Activated naive CD4-positive, alpha-beta T cell treated with Interleukin-2 at 50 U/mL for 16 hours (primary cell): ENCODE measurements at regions not wholly inside any gene's neighbourhood (a gene's known extent, or its start where the extent isn't known, plus 50 kb on each side); places are given as distances from the start of the nearest gene placed in this dataset.

Experiments used
- DNase-seq: peaks from one replicate; pipeline ENCODE4 v3.0.0-alpha.2; 2020

DNA sequence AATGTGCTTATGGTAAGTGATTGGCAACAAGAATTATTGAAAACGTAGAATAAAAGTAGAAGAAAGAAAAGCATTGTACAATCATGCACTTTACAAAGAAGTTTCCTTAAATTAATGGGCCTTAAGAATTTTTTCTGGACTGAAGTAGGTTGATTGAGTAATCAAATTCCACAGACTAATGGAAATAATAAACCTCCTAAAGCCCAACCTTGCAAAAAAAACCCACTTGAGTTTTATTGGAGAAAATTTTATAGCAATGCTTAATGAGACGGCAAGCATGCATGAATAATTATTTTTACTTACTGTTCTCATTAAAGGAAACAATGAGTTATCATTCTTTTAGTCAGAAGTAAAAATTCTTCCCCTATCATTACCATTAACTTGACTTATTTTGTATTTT, 676.1 kb upstream of the C9orf72 start:
- no peak for DNase-seq

DNA sequence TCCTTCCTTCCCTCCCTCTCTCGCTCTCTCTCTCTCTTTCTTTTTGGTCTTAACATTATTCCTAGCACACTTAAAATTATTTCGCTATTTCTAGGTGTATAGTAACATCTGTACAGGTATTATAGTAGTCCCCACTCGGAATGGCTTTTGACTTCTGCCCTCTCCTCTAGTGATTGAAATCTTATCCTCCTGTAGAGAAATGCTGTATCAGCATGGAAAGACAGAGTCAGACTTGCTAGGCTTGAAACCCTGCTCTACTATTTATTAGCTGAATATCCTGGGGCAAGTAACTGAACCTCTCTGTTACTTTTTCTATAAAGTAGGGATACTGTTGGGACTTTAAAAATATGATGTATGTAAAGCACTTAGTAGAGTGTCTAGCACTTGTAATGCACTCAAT, 681.9 kb upstream of the C9orf72 start:
- DNase-seq, result no peak

DNA sequence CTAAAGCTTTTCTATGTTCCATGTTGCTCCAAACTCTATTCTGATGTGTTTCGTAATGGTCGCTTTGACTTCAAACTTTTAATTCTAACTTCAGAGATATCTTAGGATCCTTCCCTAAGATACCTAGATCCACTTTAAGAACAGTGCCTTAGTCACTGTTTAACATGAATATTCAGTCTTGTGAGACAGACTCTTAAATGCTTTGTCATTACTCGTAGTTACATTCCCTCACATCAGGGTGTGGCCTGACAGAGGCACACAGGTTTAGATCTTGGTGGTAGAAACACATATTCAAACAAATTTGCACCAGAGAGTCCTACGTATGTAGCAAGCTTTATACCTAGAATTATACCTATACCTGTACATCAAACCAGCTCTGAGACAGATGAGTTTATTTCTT, 687.0 kb upstream of the C9orf72 start:
- no peak for DNase-seq

DNA sequence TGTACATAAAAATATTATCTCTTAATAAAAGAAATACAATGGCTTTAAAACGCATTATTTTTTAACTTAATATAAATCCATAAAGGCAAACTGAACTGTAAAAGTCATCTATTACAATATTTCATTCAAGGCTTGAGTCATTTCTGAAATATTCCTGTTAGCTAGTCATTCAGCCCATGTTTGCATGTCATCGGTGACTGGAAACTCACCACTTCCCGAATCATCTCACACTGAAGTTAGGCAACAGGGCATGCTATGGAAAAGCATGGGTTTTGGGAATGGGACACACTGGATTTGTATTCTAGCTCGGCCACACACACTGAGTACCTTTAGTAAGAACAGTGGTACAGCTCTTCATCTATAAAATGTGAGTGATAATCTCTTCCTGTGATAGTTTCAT, 691.1 kb upstream of the C9orf72 start:
- no peak for DNase-seq

DNA sequence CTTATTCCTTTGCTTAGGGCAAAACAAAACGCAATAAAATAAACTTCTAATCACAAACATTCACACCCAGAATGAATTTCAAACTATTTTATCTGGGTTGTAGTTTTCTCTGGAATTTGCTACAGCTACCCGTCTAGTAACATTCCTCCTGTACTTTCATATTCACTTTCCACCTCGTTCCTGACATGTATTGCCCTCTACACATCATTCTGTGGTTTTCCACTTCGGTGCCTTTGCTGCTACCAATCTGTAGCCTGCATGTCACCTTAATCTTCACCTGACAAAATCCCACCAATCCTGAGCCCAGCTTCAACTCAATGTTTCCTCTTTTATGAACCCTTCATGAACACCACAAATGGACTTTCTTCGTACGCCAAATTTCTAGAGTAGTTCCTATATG, 694.1 kb upstream of the C9orf72 start:
- DNase-seq, result no peak

DNA sequence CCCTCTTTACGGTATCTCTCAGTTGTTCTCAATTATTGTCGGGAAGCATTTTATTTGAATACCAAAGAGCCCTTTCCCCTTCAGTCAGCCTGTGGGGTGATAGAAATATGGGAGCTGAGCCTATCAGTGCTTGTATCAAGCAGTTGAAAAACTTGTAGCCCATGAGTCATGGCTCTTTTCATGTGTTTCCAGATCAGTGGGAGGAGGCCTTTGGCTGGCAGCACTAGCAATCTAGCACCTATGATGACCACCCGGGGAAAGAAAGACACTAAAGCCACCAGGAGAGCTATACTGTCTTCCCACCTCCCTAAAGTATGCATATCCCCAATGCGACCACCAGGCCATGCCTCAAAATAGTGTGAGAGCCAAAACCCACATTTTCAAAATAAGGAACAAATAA, 696.9 kb upstream of the C9orf72 start:
- no peak for DNase-seq

DNA sequence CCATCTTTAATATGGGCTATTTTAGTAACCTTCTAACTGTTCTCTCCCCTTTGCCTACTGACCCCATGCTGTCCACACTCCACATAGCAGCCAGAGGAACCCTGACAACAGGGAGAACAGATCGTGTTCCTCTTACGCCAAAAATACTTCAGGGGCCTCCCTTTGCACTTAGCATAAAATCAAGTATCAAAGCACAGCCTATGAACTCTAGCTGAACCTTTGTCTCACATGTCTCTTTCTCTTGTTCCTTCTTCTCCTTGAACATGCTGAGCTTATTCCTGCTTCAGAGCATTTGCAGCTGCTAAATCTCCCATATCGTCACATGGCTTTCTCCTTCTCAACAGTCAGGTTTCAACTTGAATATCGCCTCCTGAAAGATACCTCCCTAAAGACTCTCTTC, 698.8 kb upstream of the C9orf72 start:
- DNase-seq, result no peak

DNA sequence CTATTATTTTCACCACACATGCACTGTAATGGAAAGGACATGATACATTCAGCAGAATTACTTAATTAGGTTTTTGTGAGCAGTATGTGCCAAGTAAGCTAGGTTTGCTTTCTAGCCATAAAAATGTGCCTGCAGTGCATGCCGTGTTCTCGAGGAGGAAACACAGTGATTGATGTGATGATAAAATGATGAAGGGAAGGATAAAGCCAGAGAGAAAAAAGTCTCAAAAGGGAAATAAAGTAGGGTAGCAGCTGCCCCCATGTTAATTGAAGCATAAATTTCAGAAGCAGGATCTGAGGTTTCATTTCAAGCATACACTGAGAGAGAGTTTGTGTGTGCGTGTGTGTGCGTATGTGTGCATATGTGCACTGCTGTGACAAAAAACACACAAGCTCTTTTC, 714.2 kb upstream of the C9orf72 start:
- no peak for DNase-seq

DNA sequence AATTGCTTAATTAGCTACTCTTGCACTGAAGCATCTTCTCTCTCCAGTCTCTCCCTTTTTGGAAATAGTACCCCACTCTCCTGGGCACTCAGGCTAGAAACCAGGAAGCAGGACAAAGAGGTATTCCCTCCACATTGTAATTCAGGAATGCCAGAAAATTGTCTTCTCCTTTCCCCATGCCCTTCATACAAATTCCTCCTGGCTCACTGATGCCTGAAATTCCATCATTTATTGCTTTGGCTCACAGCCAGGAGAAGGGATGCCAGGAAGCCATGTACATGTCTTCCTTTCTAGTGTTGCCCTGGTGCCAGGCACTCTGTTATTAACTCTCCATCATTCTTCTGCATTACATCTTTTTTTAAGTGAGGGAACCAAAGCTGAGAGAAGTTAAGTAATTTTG, 716.5 kb upstream of the C9orf72 start:
- no peak for DNase-seq

DNA sequence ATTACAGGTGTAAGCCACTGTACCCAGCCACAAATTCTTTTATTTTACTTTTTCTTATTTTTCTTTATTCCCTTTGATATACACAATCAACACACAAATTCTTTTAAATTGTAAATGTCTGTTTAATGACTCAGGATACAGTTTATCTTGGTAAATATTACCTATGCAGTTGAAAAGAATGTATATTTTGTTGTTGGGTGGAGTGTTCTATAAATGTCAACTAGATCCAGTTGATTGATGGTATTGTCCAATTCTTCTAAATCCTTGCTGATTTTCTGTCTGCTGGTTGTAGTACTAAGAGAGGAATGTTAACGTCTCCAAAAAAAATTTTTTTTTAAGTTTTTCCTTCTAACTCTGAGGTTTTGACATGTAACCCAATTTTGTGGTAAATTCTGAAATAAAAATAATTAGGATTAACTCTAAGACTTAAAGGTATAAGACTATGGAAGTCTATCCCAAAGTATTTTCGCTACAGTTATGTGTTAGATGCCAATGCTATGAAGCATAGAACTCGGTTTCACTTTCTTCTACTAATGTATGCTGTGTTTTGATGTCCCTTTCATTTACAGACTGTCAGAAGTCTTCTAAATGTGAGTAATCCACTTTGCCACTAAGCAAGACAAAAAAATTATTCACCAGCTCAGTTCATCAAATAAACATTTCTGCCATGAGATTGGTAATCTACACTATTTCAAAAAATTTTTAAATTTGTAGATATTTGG, 720.2 kb upstream of the C9orf72 start:
- no peak for DNase-seq

DNA sequence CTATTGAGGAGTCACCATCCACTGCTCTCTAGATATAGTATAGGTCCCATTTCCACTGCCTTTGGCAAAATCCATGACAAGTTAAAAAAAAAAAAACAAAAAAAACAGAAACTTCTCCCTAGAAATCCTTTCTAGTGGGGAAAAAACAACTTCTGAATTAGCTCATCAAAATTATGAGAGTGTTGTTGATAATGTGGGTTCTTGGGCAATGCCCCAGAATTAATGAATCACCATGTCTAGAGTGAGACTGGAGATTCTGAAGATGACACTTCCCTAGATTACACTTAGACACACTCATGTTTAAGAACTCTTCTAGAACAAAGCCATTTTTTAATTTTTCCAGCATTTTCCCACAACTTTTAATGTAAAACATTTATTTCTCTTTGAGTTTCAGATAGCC, 728.0 kb upstream of the C9orf72 start:
- DNase-seq, result no peak

DNA sequence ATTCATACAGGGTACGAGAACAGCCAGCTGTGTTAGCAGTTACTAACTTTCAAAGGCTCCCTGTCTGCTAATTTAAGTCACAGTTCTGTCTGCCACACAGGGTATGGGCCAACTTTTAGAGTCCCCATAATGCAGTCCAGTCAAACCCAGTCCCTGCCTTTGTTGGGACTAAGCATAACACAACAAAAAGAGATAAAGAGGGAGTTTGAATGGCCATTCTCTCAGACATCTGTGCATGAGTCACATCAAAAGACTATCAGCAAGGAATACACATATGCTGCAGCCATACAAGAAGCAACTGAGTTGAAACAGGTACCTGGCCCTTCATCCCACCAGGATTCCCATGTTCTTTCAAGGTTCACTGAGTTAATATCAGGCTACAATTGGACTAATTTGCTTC, 744.5 kb upstream of the C9orf72 start:
- DNase-seq, result no peak

DNA sequence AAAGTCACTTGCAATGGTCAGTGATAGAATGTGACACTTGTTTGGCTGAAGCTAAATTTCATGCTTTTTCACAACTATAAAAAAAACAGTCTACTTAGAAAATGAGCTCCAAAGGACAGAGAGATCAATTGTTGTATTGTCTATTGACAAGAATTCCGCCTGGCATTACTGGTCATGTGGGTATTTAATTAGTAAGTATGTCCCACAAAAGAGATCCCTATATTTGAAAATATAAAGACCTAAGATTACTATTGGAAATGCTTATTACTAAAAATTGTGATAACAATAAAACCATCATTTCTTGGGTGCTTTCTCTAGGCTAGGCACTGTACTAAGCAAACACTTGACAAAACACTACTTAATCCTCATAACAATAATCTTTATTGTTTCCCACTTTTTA, 745.2 kb upstream of the C9orf72 start:
- DNase-seq, result no peak

DNA sequence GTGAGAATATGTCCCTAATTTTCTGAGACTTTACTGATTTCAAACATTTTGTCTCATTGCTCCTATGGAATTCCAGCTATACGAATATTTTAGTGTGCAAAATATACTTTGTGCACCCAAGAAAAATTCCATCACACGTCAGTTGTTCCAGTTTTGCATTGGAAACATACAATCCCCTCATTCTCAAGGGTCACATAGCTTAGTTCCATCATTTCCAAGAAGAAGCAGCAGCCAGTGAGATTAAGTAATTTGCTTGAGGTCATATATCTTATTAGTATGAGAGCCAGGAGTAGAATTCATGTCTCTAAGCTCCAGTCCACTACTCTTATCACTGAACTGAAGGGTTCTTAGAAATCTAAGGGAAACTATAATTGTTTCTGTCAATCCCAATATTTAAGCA, 746.7 kb upstream of the C9orf72 start:
- no peak for DNase-seq

DNA sequence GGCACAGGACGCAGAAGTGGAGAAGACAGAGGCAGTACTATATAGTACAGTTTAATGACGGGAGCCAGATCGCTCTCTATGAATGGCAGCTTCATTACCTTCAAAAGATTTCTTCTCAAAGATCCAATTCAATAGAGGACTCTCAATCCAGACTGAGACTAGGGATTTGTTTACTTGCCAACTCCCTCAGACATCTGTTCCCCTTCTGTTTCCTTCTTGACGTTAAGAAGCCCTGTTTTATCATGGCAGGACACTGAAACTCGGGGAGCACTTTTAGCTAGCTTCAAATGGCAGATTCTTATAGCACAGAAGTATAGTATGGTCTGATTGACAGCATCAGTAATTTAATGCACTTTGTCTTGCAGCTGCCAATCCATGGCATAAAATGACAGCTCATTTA, 747.3 kb upstream of the C9orf72 start:
- no peak for DNase-seq

DNA sequence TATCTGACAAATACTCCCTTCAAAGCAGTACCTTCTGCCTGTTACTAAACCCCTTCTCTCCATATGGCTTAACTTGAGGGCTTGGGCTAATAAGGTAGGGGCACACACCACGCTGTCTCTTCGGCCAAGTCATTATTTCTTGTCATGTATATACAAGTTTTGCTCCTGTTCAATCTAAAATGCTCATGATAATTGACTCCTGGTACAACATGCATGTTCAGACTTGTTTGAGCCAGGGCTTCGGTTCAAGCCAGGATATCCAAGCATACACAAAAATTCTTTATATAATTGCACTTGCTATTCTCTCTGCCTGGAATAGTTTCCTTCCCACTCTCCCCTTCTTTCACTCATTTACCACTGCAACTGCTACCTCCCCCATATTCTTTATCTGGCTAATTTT, 756.0 kb upstream of the C9orf72 start:
- no peak for DNase-seq

DNA sequence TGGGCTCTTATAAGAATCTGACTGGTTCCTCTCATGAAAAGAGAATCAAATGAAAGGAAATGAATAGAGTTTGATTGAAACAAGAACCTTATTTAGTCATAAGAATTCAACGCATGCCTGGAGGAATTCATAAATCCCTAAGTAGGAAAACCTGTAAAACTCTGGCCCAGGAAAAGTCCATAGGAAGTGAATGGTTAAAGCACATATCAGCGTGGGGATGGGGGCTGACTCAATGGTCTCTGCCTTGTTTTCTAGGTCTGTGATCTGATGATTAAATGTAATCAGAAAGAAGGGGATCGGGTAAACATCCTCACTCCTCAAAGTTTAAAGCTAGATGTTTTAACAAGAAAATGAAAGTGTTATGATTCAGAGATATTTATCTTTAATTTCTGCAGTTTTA, 759.4 kb upstream of the C9orf72 start:
- DNase-seq, result no peak

DNA sequence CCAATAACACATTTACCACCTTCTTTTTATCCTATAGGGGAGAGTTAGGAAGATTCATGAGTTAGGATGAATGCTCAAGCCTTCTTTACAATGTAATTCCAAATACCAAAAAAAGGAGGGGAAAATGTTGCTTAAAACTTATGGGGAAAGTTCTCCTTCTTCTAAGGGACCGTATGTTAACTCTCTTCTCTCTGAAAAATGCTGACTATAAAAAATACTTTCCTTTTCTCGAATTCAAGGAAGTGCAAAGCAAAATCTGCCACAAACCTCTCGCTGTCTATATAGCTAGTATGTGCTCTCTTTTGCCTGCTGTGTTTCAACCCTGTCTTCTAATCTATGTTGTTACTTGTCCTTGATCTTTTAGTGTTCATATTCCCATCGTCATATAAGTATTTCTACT, 768.6 kb upstream of the C9orf72 start:
- no peak for DNase-seq

DNA sequence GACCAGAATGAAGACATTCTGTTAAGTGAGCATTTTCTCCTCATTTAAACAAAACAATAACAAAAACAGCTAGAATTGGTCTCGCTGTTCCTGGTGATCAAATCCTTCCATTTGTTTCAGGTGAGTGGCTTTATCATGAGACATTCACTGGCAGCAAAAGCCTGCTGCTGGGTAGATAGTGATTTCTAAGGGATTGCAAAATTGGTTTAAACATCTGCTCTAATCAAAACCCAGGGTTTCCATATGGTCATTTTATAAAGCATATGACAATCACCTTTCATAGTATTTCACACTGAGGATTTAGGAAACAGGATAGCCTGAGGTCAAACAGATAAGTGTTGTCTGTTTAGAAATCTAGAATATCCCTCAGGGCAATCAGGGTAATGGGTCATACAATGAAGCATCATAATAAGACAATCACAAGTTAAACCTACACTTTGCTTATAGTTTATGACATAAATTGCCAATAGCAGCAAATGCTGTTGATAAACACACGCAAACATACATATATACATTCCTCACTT, 769.6 kb upstream of the C9orf72 start:
- no peak for DNase-seq

DNA sequence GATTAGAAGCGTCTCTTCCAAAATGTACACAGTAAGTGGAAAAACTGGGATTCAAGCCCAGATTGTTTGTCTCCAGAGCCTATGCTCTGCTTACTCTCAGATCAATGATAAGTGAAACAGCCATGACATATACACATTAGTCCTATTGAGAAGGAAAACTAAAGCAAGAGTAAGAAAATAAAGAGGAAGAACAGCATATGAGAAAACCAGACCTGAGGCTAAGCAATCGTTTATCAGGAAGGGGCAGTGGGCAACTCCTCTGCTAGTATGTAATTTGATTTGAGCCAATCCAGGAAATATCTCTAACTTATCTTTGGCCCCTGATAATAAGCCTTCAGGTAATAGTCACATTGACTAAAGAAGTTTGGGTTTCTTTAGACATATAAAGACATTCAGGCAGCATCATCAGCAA, 789.9 kb upstream of the C9orf72 start:
- DNase-seq, result no peak

DNA sequence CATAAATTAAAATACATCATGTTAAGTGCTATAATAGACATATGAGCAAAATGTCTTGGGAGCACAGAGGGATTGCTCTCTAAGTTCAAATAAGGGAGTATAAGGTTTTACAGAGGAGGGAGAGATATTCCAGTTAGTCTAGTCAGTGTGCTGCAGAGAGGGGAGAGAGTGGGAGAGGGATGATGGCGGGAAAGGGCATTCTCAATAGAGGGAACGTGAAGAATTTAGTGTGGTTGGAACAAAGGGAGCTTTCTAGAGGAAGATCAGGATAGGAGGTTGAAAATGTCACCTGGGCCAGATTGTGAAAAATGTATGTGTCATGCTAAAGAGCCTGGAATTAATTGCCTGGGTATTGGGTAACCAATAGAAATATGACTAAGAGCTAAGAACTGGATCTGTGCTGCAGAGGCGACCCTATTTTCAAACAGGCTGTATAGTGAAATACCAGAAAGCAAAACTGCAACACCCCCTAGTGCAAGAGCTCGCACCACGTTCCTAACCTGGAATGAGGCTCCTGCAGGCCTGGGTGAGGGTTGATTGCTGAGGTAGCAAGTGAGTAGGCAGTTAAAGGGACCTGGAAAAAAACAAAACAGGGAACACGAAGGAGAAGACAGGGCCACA, 791.8 kb upstream of the C9orf72 start:
- no peak for DNase-seq

DNA sequence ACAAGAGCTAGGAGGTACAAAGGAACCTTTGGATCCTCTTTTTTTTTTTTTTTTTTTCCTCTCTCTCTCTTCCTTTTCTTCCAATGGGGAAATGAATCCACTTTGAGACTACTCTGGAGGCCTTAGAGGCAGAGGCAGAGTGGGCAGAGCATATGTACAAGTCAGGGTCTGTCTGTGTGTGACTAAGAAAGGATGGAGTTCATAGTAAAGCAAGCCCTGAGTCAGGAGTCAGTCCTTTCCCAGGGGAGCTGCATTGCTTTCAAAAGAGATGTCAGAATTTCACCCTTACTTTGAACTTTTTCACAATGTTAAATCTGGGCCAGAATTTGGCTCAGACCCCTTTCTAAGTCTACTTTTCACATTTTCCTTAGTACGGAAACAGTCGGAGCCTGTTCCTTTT, 792.4 kb upstream of the C9orf72 start:
- no peak for DNase-seq

DNA sequence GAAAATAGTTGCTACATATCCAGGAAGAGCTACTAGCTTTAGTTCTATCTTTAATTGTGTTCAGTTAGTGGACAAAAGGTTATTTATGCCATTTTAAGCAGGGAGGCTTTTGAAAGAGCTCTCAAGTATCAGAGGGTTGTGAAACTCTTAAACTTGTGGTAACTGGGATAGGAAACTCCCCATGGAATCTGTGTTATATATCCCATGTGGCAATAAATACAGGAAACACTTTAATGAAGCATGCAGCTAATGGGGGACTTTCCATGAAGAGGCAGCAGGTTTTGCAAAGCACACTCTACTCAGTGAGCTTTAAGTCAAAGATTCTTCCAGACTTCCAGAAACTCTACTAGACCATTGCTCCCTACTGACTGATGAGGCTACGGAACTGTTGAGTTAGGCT, 805.0 kb upstream of the C9orf72 start:
- no peak for DNase-seq

DNA sequence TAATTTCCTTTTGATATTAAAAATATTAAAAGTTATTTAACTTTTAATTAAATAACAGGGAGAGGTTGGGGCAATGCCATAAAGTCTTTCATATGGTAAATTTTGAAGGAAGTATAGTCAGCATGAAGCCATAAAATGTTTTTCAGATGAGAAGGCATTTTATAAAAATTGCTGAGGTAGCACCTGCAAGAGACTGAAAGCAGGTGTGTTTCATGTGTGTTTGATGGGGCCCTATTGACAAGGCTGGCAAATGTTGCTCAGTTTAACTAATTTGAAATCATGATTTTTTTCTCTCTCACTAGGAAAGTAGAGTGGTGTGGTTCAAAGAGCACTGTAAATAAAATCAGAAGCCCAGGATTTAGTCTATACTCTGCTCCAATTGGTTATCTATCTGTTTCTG, 805.8 kb upstream of the C9orf72 start:
- DNase-seq, result no peak

DNA sequence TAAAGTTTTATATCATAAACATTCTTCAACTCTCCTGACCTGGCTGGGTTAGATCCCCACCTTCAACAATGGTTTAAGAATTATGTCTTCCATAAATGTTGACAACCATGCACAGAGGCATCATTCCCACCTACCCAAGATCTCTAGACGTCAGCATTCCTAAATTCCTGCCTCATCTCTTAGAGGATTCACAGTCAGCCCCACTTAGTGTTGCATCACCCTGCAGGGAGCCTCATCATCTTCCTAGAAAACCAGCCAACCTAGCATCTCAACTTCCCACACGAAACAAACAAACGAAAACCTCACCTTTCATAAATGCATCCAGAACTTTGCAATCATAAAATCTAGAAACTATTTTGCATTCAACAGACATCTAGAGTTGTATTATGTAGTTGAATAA, 816.1 kb upstream of the C9orf72 start:
- no peak for DNase-seq
